Spleen (tissue), 11 donors: ENCODE measurements at regions not wholly inside any gene's neighbourhood (a gene's known extent, or its start where the extent isn't known, plus 50 kb on each side); places are given as distances from the start of the nearest gene placed in this dataset.

Experiments
- DNase-seq: peaks from one replicate; pipeline ENCODE4 v3.0.0-alpha.2; 2020
- H3K27ac ChIP-seq, 8 donors: fragments of 200-600 bp; sonication (generic) in 7 of 8; 1 replicate in 4 of 8; 2 replicates in 4 of 8; pipeline versions ENCODE4 v1.5.0 to v1.8.0; 2016 to 2021; ENCODE audit warnings: inconsistent platforms in 4 of 8, mild to moderate bottlenecking in 4 of 8, moderate library complexity in 1 of 8
- H3K27me3 ChIP-seq, 7 donors: fragments of 200-600 bp; sonication (generic) in 6 of 7; replicated peaks in 1 of 7; 1 replicate in 4 of 7; 2 replicates in 3 of 7; pipeline versions ENCODE4 v1.5.0 to v1.8.0; 2016 to 2021; ENCODE audit warnings: inconsistent platforms in 3 of 7, mild to moderate bottlenecking in 1 of 7
- H3K36me3 ChIP-seq, 6 donors: fragments of 200-600 bp; sonication (generic) in 5 of 6; 1 replicate in 4 of 6; 2 replicates in 2 of 6; pipeline versions ENCODE4 v1.5.0 to v1.8.0; 2016 to 2021; ENCODE audit warnings: inconsistent platforms in 2 of 6
- H3K4me1 ChIP-seq, 6 donors: fragments of 200-600 bp; sonication (generic) in 5 of 6; 1 replicate in 3 of 6; 2 replicates in 3 of 6; pipeline versions ENCODE4 v1.5.0 to v1.8.0; 2016 to 2021; ENCODE audit warnings: inconsistent platforms in 3 of 6
- H3K4me3 ChIP-seq, 8 donors: fragments of 200-600 bp; sonication (generic) in 7 of 8; 1 replicate in 4 of 8; 2 replicates in 4 of 8; pipeline versions ENCODE4 v1.5.0 to v1.8.0; 2016 to 2021; ENCODE audit warnings: inconsistent platforms in 4 of 8, mild to moderate bottlenecking in 4 of 8, moderate library complexity in 2 of 8
- H3K9me3 ChIP-seq, 8 donors: fragments of 200-600 bp; sonication (generic) in 7 of 8; 1 replicate in 4 of 8; 2 replicates in 4 of 8; pipeline versions ENCODE4 v1.5.0 to v1.8.0; 2016 to 2021; ENCODE audit warnings: inconsistent platforms in 4 of 8
- POLR2A ChIP-seq, 3 donors: fragments of 450-650 bp; IDR thresholded peaks; one replicate each; pipeline ENCODE4 v1.5.1; 2017; ENCODE audit warnings: antibody characterized with exemption in 3 of 3, mild to moderate bottlenecking in 1 of 3
- POLR2AphosphoS5 ChIP-seq, 3 donors: sonication (generic); formaldehyde crosslinking; IDR thresholded peaks; one replicate each; pipeline ENCODE4 v1.5.1; 2017; ENCODE audit warnings: antibody characterized with exemption in 3 of 3
- WGBS, 5 donors: extraction: QIAGEN DNeasy Blood & Tissue Kit in 3 of 5; methylation state at CpG; one replicate each; pipeline versions ENCODE4 v1.1.5 to v1.1.7; 2013 to 2018; 5-methylcytosine and 5-hydroxymethylcytosine counted together
- intact Hi-C: fragments of 100-400 bp; cut with DNase I; formaldehyde crosslinking; loops from one replicate; pipeline ENCODE4 v1.15.0; 2023; ENCODE audit warnings: low total_unique reads
- TF ChIP-seq, protein P1 (sequence below), 11 experiments: fragments of 200-600 bp in 7 of 11; fragments of 450-650 bp in 4 of 11; sonication (generic) in 4 of 11; IDR thresholded peaks in 8 of 11; conservative IDR thresholded peaks in 3 of 11; 1 replicate in 7 of 11; 2 replicates in 4 of 11; pipeline versions ENCODE4 v1.4.0 to v1.8.0; 2016 to 2021; ENCODE audit warnings: antibody characterized with exemption in 11 of 11, inconsistent platforms in 4 of 11, mild to moderate bottlenecking in 1 of 11
- donor health status: healthy with polysubstance abuse.
- donor health status: DM: no; HTN: no; CAD: no; lungs with moderate emphysema.
- donor health status: DM: no; HTN: no; CAD: no.
- donor health status: Bipolar disorder and iron deficiency.
- donor health status: healthy.
- donor health status: DM: no; HTN: no; CAD: no.
- donor health status: DM: yes; HTN: yes; CAD: no.

DNA sequence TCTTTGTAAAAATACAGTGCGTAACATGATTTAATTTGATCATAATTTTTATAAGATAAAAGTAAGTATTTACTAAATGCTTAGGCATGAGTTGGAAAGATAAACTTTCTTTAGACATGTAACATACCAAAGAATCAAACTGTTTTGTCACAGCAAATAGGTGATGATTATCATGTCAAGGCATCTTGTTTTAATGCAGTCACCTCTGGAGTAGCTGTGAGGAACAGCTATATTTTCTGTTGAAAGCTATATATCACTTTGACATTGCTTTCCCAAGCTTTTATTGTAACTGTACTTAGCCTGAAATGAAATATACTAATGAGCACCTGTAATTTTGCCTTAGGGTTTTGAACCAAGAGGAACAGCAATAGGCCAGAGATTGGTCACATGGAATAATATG lies 151.9 kb downstream of the TLR5 start:
- intact Hi-C loops: no loop called here
- Histone ChIP-seq H3K9me3 (no peaks in the 10 kb centered on the region), H3K27ac (no peak overlapping the region), H3K4me3 (no peak overlapping the region), H3K27me3 (no peaks in the 10 kb centered on the region), H3K4me1 (peaks cover 0 to 9% (median 0%) of the 10 kb centered on the region in 6 donors), H3K36me3 (peaks cover 0 to 37% (median 1%) of the 10 kb centered on the region in 6 donors)
- DNase-seq: no peak
- WGBS, 5 donors: 95 to 100% (median 100%) methylated on average over 1 of the region's 1 CpG
- TF ChIP-seq POLR2A (IDR thresholded peaks at IDR 0.05) (no peak), POLR2AphosphoS5 (IDR thresholded peaks at IDR 0.05) (no peak)
- TF ChIP-seq, protein P1, sequence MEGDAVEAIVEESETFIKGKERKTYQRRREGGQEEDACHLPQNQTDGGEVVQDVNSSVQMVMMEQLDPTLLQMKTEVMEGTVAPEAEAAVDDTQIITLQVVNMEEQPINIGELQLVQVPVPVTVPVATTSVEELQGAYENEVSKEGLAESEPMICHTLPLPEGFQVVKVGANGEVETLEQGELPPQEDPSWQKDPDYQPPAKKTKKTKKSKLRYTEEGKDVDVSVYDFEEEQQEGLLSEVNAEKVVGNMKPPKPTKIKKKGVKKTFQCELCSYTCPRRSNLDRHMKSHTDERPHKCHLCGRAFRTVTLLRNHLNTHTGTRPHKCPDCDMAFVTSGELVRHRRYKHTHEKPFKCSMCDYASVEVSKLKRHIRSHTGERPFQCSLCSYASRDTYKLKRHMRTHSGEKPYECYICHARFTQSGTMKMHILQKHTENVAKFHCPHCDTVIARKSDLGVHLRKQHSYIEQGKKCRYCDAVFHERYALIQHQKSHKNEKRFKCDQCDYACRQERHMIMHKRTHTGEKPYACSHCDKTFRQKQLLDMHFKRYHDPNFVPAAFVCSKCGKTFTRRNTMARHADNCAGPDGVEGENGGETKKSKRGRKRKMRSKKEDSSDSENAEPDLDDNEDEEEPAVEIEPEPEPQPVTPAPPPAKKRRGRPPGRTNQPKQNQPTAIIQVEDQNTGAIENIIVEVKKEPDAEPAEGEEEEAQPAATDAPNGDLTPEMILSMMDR (IDR thresholded peaks at IDR 0.05 in 8 of 11, conservative IDR thresholded peaks at IDR 0.05 in 3 of 11): no peak

DNA sequence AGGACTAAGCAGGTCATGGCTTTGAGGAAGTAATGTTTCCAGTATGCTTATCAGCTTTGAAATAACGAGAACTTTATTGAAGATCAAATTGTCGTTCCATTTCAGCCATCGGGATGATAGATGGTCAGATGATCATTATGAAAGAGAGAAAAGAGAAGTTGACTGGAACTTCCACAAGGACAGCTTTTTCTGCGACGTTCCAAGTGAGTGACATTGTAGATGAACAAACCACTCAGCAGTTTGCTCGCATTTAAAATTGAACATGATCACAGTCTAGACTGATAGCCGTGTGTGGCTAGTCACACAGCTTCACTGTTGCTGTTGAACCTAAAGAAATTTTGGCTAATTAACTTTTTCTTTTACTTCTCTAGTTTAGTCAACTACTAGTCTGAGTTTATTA lies 151.1 kb downstream of the TLR5 start:
- TF ChIP-seq POLR2A (IDR thresholded peaks at IDR 0.05) (no peak), POLR2AphosphoS5 (IDR thresholded peaks at IDR 0.05) (no peak)
- TF ChIP-seq, protein P1 (IDR thresholded peaks at IDR 0.05 in 8 of 11, conservative IDR thresholded peaks at IDR 0.05 in 3 of 11): no peak
- DNase-seq: no peak
- H3K4me3 ChIP-seq: no peak overlapping the region
- peaks cover 0 to 9% (median 3%) of the 10 kb centered on the region in 6 donors for H3K4me1 ChIP-seq
- H3K27ac ChIP-seq: no peak overlapping the region
- intact Hi-C loops: no loop called here
- H3K27me3 ChIP-seq: no peaks in the 10 kb centered on the region
- H3K36me3 ChIP-seq: peaks cover 0 to 40% (median 1%) of the 10 kb centered on the region in 6 donors
- H3K9me3 ChIP-seq: no peaks in the 10 kb centered on the region
- WGBS, 5 donors: 70 to 85% (median 80%) methylated on average over 7 of the region's 7 CpGs

DNA sequence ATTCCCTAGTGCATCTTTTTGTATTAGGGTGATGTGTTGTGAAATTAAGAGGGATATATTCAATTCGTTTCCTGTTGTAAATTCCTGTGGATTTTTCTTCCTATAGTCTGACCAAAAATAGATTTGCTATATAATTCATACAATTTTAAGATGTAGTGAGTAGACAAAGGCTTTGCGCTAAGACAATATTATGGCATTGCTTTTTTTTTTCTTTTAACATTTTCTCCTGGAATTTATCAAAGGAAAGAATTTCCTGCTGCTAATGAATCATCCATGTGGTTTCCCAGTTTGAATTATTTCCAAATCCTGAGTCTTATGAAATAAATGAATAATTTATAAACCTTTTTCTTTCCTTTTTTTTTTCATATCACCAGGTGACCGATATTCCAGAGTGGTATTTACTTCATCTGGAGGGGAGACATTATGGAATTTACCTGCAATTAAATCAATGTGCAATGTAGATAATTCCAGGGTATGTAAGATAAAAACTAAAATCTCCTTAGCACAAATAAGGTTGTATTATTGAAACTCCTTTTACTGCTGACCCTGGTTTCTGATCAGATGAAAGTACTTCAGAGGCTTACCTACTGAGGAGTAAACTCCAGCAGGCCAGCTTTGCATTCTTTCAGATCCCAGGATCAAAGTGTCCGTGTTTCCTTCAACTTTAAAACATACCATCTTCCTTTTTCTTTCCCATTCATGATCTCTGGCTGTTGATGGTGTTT lies 148.4 kb downstream of the TLR5 start:
- Histone ChIP-seq H3K9me3 (no peaks in the 10 kb centered on the region), H3K4me3 (no peak overlapping the region), H3K27ac (no peak overlapping the region), H3K27me3 (no peaks in the 10 kb centered on the region), H3K4me1 (peaks cover 0 to 9% (median 3%) of the 10 kb centered on the region in 6 donors), H3K36me3 (peaks cover 0 to 55% (median 1%) of the 10 kb centered on the region in 6 donors)
- intact Hi-C loops: no loop called here
- TF ChIP-seq, protein P1 (IDR thresholded peaks at IDR 0.05 in 8 of 11, conservative IDR thresholded peaks at IDR 0.05 in 3 of 11): no peak
- TF ChIP-seq POLR2AphosphoS5 (IDR thresholded peaks at IDR 0.05) (no peak), POLR2A (IDR thresholded peaks at IDR 0.05) (no peak)
- WGBS, 5 donors: 76 to 88% (median 84%) methylated on average over 4 of the region's 4 CpGs
- no peak for DNase-seq

DNA sequence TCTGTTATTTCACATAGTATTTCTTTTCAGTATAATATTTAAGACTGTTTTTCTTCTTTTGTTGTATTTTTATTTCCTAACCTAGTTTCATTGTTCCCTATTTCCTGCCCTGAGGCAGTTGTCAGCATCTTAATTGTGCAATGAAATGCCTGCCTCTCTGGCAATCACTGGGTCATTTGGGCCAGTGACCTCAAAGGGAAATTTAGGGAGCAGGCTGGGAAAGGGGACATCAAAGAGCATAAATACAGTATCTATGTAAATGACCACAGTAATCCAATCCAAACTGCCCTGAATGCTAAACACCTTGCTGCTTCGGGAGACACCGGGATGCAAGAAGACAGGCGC lies 147.8 kb downstream of the TLR5 start:
- no peaks in the 10 kb centered on the region for H3K9me3 ChIP-seq
- no peaks in the 10 kb centered on the region for H3K27me3 ChIP-seq
- peaks cover 0 to 9% (median 3%) of the 10 kb centered on the region in 6 donors for H3K4me1 ChIP-seq
- no peak for DNase-seq
- peaks cover 0 to 60% (median 1%) of the 10 kb centered on the region in 6 donors for H3K36me3 ChIP-seq
- TF ChIP-seq POLR2AphosphoS5 (IDR thresholded peaks at IDR 0.05) (no peak), POLR2A (IDR thresholded peaks at IDR 0.05) (no peak)
- TF ChIP-seq, protein P1 (IDR thresholded peaks at IDR 0.05 in 8 of 11, conservative IDR thresholded peaks at IDR 0.05 in 3 of 11): no peak
- H3K27ac ChIP-seq: no peak overlapping the region
- H3K4me3 ChIP-seq: no peak overlapping the region
- intact Hi-C loops: no loop called here
- WGBS, 5 donors: 85 to 98% (median 95%) methylated on average over 3 of the region's 3 CpGs
